Thyroid gland (tissue), 4 donors: ENCODE measurements at regions not wholly inside any gene's neighbourhood (a gene's known extent, or its start where the extent isn't known, plus 50 kb on each side); places are given as distances from the start of the nearest gene placed in this dataset.

Source experiments
- CTCF ChIP-seq, 6 experiments: fragments of 200-600 bp in 3 of 6; fragments of 450-650 bp in 3 of 6; sonication (generic) in 3 of 6; IDR thresholded peaks; one replicate each; pipeline ENCODE4 v1.5.1; 2016 to 2019; ENCODE audit warnings: antibody characterized with exemption in 6 of 6, mild to moderate bottlenecking in 2 of 6, inconsistent platforms in 1 of 6, moderate library complexity in 1 of 6
- POLR2A ChIP-seq, 2 donors: fragments of 450-650 bp; IDR thresholded peaks; one replicate each; pipeline ENCODE4 v1.6.1; 2017; ENCODE audit warnings: antibody characterized with exemption in 2 of 2, mild to moderate bottlenecking in 2 of 2, moderate library complexity in 1 of 2

GRCh38 chr1:213720032-213720431 lies 267.7 kb upstream of the PROX1 start:
- TF ChIP-seq CTCF (IDR thresholded peaks at IDR 0.05): no peak
- TF ChIP-seq POLR2A (IDR thresholded peaks at IDR 0.05): no peak
